Heart right ventricle (tissue), 16 donors: ENCODE measurements at regions not wholly inside any gene's neighbourhood (a gene's known extent, or its start where the extent isn't known, plus 50 kb on each side); places are given as distances from the start of the nearest gene placed in this dataset.

Experiments
- ATAC-seq, 8 donors: fragments of 200-7000 bp; cut with Tn5 transposase; one replicate each; pipeline ENCODE4 v1.9.1; 2020; ENCODE audit warnings: mild to moderate bottlenecking in 8 of 8, moderate library complexity in 8 of 8, moderate number of reproducible peaks in 1 of 8
- DNase-seq, 2 donors: peaks; one replicate each; pipeline ENCODE4 v3.0.0-alpha.2; 2020
- H3K27ac ChIP-seq, 10 donors: fragments of 200-600 bp; sonication (generic) in 2 of 10; one replicate each; pipeline versions ENCODE4 v1.5.0 to v1.8.0; 2020 to 2022; ENCODE audit warnings: mild to moderate bottlenecking in 3 of 10
- H3K27me3 ChIP-seq, 7 donors: fragments of 200-600 bp; one replicate each; pipeline ENCODE4 v1.8.0; 2021 to 2022; ENCODE audit warnings: mild to moderate bottlenecking in 2 of 7
- H3K36me3 ChIP-seq, 9 donors: fragments of 200-600 bp; sonication (generic) in 1 of 9; one replicate each; pipeline versions ENCODE4 v1.5.0 to v1.8.0; 2020 to 2022; ENCODE audit warnings: mild to moderate bottlenecking in 2 of 9
- H3K4me1 ChIP-seq, 9 donors: fragments of 200-600 bp; sonication (generic) in 1 of 9; one replicate each; pipeline versions ENCODE4 v1.5.0 to v1.8.0; 2020 to 2022; ENCODE audit warnings: mild to moderate bottlenecking in 4 of 9
- H3K4me3 ChIP-seq, 10 donors: fragments of 200-600 bp; sonication (generic) in 2 of 10; one replicate each; pipeline versions ENCODE4 v1.5.0 to v1.8.0; 2020 to 2022; ENCODE audit warnings: mild to moderate bottlenecking in 7 of 10, moderate library complexity in 2 of 10
- H3K9me3 ChIP-seq, 11 donors: fragments of 200-600 bp in 10 of 11; sonication (generic) in 2 of 11; one replicate each; pipeline versions ENCODE4 v1.5.0 to v1.8.0; 2013 to 2022; ENCODE audit warnings: mild to moderate bottlenecking in 2 of 11, control low read depth in 1 of 11, moderate library complexity in 1 of 11
- WGBS, 2 donors: extraction: QIAGEN DNeasy Blood & Tissue Kit; methylation state at CpG; one replicate each; pipeline ENCODE4 v1.1.7; 2013; ENCODE audit warnings: inconsistent platforms in 1 of 2; 5-methylcytosine and 5-hydroxymethylcytosine counted together
- intact Hi-C, 10 donors: fragments of 100-400 bp; cut with DNase I; formaldehyde crosslinking; loops; one replicate each; pipeline versions ENCODE4 v1.11.1 to v1.14.2; 2022
- TF ChIP-seq, protein P1 (sequence below), 9 donors: fragments of 200-600 bp; sonication (generic) in 2 of 9; IDR thresholded peaks; one replicate each; pipeline versions ENCODE4 v1.5.0 to v1.8.0; 2021 to 2022; ENCODE audit warnings: antibody characterized with exemption in 9 of 9, mild to moderate bottlenecking in 5 of 9, moderate library complexity in 1 of 9
- donor health status: Arrhythmogenic right ventricular cardiomyopathy.
- donor health status: ischemic (EF 13 %, LVEDD 7.1; RV severe dilation, severe dysfunction).
- donor health status: healthy with polysubstance abuse.
- donor health status: DM: no; HTN: yes; CAD: no.
- donor health status: DM: no; HTN: no; CAD: no.
- donor health status: ischemic (EF 25% LVEDD 6.9; RV normal size, moderate dysfunction).
- donor health status: ischemic (EF 25% LVEDD 5.7; RV mildly dilated, moderate dysfunction).
- donor health status: healthy.
- donor health status: DM: yes; HTN: yes; CAD: no.
- donor health status: Ischemic cardiomyopathy.
- donor health status: ischemic (EF 35%, LVEDD 5.7; RV mildly dilated, moderate dysfunction).
- donor health status: nonischemic (EF 11% LVEDD 7.7; RV severe dilation, severe dysfunction).
- donor health status: DM: yes; HTN: yes; CAD: no.
- donor health status: PGD.
- donor health status: ischemic (EF 29% LVEDD 5.4; RV normal size, mild dysfunction).
- donor health status: nonischemic (EF 23%, LVEDD 6.1; RV moderate dilation, normal function).

GRCh38 chr2:145573608-145574007 lies 1053.7 kb upstream of the ZEB2 start:
- Histone ChIP-seq H3K4me3 (no peak overlapping the region), H3K36me3 (no peaks in the 10 kb centered on the region), H3K4me1 (no peaks in the 10 kb centered on the region), H3K27me3 (no peaks in the 10 kb centered on the region), H3K27ac (no peak overlapping the region), H3K9me3 (peaks cover 0 to 3% (median 0%) of the 10 kb centered on the region in 11 donors)
- intact Hi-C loops, result no loop called here
- no peak for DNase-seq
- TF ChIP-seq, protein P1, sequence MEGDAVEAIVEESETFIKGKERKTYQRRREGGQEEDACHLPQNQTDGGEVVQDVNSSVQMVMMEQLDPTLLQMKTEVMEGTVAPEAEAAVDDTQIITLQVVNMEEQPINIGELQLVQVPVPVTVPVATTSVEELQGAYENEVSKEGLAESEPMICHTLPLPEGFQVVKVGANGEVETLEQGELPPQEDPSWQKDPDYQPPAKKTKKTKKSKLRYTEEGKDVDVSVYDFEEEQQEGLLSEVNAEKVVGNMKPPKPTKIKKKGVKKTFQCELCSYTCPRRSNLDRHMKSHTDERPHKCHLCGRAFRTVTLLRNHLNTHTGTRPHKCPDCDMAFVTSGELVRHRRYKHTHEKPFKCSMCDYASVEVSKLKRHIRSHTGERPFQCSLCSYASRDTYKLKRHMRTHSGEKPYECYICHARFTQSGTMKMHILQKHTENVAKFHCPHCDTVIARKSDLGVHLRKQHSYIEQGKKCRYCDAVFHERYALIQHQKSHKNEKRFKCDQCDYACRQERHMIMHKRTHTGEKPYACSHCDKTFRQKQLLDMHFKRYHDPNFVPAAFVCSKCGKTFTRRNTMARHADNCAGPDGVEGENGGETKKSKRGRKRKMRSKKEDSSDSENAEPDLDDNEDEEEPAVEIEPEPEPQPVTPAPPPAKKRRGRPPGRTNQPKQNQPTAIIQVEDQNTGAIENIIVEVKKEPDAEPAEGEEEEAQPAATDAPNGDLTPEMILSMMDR (IDR thresholded peaks at IDR 0.05), result no peak
- WGBS, 2 donors, result 81 to 88% methylated on average over 5 of the region's 5 CpGs
- ATAC-seq, result no peak

- H3K27me3 ChIP-seq, result no peaks in the 10 kb centered on the region
- H3K27ac ChIP-seq, result no peak overlapping the region
- H3K4me1 ChIP-seq, result no peaks in the 10 kb centered on the region
- TF ChIP-seq, protein P1 (IDR thresholded peaks at IDR 0.05), result no peak
- ATAC-seq (no peak), DNase-seq (no peak)
- no peaks in the 10 kb centered on the region for H3K36me3 ChIP-seq
- H3K4me3 ChIP-seq, result no peak overlapping the region
- peaks cover 0 to 3% (median 0%) of the 10 kb centered on the region in 11 donors for H3K9me3 ChIP-seq
- intact Hi-C loops, result no loop called here
These were observed 1052.3 kb upstream of the ZEB2 start for GRCh38 chr2:145572238-145572637.

DNA sequence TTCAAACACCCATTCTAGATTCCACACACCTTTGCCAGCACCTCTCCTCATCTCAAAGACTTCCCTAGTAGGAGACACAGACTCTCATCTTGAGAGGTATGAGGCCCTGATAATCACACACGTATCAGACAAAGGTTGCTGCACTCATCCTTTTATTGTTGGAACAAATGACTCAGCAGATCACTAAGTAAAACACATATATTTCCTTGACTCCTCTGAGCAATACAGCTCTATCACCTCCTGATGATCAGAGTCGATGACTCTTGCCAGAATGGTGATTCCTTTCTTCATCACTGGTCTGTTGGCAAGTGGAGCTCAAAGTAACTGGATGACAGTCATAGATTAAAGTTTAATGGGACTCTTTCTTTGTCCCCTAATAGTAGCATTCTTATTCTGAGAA lies 1049.2 kb upstream of the ZEB2 start:
- no peaks in the 10 kb centered on the region for H3K27me3 ChIP-seq
- WGBS, 2 donors, result 79 to 86% methylated on average over 2 of the region's 2 CpGs
- H3K4me1 ChIP-seq, result no peaks in the 10 kb centered on the region
- no peak overlapping the region for H3K4me3 ChIP-seq
- no peak for ATAC-seq
- intact Hi-C loops, result no loop called here
- DNase-seq, result no peak
- no peaks in the 10 kb centered on the region for H3K36me3 ChIP-seq
- H3K9me3 ChIP-seq, result peaks cover 0 to 3% (median 0%) of the 10 kb centered on the region in 11 donors
- TF ChIP-seq, protein P1 (IDR thresholded peaks at IDR 0.05), result no peak
- H3K27ac ChIP-seq, result no peak overlapping the region

- Histone ChIP-seq H3K9me3 (no peaks in the 10 kb centered on the region), H3K27ac (no peak overlapping the region), H3K4me1 (no peaks in the 10 kb centered on the region), H3K27me3 (no peaks in the 10 kb centered on the region), H3K4me3 (no peak overlapping the region), H3K36me3 (no peaks in the 10 kb centered on the region)
- WGBS, 2 donors, result 70 to 82% methylated on average over 7 of the region's 7 CpGs
- DNase-seq (no peak), ATAC-seq (no peak)
- intact Hi-C loops, result no loop called here
- TF ChIP-seq, protein P1 (IDR thresholded peaks at IDR 0.05), result no peak
These were observed 1044.1 kb upstream of the ZEB2 start for GRCh38 chr2:145563741-145564615.
